HK-2 (cell line): ENCODE measurements at regions not wholly inside any gene's neighbourhood (a gene's known extent, or its start where the extent isn't known, plus 50 kb on each side); places are given as distances from the start of the nearest gene placed in this dataset.

ENCODE experiments used
- DNase-seq: peaks from one replicate; pipeline ENCODE4 v3.0.0-alpha.2; 2018; ENCODE audit not compliant: unreplicated experiment

- no peak for DNase-seq
Measured at GRCh38 chr2:22817197-22817596, 567.8 kb upstream of the KLHL29 start.

DNA sequence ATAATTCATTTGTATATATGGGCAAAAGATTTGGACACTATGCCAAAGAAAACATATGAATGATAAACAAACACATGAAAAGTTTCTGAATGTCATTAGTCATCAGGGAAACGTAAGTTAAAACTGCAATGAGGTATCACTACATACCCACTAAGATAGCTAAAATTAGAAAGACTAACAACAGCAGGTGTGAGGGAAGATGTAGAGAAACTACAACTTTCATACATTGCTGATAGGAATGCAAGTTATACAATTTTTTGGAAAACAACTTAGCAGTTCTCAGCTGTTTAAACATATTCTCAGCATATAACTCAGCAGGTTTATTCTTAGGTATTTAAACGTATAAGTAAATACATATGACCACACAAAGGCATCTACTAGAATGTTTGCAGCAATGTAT lies 563.5 kb upstream of the KLHL29 start:
- no peak for DNase-seq

GRCh38 chr2:22822835-22823234 lies 562.1 kb upstream of the KLHL29 start:
- no peak for DNase-seq

DNA sequence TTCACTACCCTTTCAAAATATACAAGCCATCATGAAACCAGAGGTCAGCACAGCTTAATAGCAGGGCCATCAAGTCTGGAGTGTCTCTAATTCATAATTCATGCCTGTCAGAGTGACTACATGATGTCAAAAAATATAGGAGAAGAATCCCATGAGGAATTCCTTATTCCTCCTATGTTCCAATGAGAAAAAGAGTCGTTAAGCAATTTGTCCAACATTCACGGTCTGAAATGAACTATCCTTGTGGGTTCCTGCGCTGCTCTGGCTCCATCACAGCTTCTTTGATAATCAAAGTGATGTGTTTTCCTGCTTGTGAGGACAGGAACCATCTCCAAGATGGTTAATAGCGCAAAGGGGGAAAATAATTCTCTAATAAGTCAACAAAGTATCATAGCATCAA lies 560.4 kb upstream of the KLHL29 start:
- no peak for DNase-seq

DNA sequence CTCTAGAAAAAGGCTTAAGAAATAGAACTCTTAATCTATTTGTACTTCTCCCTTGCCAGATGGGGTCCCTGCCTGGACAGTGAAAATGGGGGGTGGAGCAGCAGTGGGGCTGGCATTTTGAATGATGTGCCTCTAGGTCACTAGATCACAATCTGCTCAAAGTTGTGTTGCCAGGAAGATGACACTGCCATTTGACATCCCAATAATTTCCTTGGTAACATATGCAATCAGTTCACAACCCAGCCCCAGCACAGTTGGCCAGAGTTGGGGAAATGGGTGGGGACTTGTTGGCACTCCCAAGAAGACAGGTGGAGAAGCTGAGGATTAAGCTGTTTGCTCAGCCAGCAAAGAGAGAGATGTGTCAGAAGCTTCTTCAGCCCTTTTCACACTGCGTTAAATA lies 558.3 kb upstream of the KLHL29 start:
- DNase-seq = no peak

DNA sequence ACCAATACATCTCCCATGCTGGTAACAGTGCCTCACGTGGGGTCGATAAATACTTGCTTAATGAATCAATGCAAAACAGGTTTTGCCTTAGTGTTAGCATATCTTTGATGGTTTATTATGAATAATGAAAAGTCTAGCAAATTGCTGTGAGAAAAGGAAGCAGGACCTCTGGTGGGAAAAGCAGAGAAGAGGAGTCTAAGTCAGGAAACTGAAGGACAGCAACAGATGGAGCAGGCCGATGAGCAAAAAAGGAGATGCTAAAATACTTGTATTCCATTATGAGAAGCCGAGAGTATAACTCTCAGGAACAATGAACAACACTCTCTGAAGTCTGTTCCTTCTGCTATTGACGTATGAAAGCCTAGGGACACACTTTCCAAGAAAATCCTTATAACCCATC lies 555.2 kb upstream of the KLHL29 start:
- DNase-seq = no peak

DNA sequence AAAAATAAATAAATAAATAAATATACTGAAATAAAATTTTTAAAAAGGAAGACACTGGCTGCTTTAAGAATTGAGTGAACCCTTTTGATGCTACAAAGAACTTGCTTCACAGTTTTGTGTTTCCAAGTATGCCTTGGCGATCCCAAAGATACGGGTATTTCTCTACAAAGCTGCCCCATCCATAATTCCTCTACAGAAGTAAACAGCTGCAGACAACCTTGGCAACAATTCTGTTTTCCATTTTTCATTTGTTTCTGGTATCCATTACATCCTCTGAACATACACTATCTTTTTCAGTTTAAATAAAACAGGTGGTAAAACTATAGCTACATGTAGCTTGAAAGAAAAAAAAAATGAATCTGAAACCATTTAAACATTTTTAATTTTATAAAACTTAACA lies 552.8 kb upstream of the KLHL29 start:
- no peak for DNase-seq

- DNase-seq = no peak
Measured at GRCh38 chr2:22838461-22838860, 546.5 kb upstream of the KLHL29 start.

- DNase-seq = no peak
Measured at GRCh38 chr2:22842205-22842869, 542.6 kb upstream of the KLHL29 start.

DNA sequence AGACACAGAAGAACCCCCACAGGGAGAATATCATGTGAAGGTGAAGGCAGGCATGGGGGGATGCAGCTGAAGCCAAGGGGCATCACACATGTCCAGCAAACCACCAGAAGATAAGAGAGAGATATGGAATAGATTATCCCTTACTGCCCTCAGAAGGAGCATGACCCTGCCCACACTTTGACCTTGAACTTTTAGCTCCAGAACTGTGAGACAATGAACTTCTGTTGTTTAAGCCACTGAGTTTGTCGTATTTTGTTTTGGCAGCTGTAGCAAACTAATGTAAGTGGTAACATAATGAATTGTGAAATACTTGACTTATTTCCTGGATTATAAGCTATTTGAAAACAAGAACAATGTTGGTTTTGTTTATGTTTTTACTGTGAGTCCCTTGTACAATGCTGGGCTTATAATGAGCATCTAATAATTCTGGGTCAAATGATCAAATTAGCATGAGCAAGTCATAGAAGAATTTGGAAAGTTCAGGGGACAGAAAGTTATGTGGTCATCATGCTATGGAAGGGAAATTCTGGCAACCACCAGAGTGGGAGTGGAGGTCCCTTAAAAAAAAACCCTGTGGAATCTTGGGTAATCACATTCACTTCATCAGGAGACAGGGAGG lies 541.0 kb upstream of the KLHL29 start:
- DNase-seq = no peak

GRCh38 chr2:22850310-22850709 lies 534.7 kb upstream of the KLHL29 start:
- no peak for DNase-seq

DNA sequence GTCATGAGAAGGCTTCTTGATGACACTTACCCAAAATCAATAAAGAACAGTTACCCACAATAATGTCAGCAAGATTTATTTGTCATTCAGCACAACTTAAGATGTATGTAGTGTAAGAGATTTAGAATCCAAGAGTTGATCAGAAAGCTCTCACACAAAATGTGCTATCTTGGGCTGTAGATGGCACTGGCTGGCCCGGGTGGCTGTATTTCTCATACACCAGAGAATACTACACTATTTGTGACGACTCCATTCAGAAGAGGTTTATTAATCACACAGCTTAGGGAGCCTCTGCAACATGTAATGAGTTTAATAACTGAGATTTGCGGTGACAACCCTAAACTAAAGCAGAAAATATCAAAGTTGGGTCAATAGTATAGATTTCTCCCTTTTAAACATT lies 530.4 kb upstream of the KLHL29 start:
- no peak for DNase-seq

DNA sequence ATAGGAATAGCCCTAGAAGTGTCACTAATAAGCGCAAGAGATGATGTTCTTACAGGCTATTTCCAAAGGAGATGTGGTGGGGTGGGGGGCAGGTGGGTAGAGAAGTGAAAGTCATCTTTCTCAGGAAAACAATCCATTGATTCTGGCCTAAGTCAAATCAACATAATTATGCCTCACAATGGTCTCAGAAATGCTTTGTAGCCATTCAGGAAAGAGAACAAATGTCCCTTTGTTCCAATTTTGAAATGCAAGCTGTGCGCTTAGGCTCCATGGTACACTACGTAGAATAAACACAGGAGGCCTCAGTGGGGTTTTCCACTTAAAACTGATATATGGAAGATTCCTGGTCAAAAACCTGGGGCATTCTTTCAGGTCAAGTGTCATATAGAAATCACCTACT lies 529.9 kb upstream of the KLHL29 start:
- DNase-seq = no peak

- no peak for DNase-seq
Measured at GRCh38 chr2:22855761-22856184, 529.2 kb upstream of the KLHL29 start.

DNA sequence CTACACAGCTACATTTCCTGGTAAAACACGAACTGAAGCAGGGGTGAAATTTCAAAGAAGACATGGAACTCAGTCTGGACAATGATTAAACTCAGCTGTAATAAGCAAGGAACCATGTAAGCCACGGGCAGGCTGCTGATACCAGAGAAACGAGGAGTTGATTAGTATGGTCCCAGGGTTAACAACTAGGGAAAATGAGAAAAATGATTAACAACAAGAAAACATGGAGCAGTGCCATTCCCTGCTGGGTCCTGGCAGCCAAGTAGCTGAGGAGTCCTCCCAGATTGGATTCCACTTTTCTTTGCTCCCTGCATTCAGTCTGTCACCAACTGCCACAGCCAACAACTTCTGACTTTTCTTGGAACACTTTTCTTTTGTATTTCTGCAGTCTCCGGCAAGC lies 517.0 kb upstream of the KLHL29 start:
- no peak for DNase-seq

DNA sequence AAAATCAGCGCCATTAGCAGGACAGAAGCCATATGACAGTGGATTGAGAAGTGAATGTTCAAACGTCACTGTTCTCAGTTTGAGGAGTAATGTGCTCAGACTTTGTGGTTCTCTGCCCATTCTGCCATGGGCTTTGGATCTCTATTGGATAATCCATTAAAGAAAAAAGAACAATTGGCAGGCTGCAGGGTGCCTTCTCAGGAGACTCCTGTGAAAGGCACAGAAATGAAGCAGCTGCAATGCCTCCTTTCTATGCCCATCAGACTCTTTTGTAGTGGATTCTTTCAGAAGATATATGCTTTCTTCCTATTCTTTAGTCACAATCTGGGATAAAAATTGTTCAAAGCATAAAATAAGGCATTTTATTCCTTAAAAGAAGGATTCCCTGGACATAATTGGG lies 506.9 kb upstream of the KLHL29 start:
- DNase-seq = no peak

DNA sequence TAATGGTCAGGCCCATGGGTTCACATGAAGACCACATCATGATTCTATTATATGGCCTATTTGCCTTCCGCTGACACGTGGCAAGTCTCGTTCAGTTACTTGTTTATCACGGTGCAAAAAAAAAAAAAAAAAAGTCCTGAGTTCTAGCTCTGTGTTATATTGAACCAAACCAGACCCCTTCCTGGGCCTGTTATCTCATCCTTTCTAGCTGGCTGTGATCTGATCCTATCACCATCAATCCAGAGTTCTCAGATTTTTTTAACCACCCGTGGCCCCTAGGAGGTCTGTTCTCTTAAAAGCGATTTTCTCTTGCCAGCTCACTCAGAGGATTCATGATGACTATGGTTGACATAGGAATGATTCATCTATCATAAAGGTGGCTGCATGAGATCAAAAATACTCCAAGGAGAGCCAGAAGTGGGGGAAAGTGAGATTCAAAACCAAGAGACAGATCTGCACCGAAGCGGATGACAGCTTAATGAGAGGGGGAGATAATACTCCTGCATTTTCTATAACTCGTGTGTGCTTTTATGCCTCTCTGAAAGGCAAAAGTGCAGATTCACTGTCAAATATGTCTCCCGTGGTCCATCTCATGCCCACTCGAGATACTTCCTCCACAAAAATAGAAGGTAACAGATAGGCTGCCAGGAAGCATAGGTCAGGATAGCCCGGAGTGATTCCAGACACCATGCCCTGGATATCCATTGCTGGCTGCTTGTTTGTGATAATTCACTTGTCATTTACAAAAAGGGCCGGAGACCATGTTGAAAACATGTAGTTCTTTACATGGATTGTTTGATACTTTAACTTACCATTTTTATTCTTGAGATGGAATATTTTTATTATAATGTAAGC lies 505.7 kb upstream of the KLHL29 start:
- no peak for DNase-seq

- DNase-seq = no peak
Measured at GRCh38 chr2:22880161-22880560, 504.8 kb upstream of the KLHL29 start.

GRCh38 chr2:22882011-22882410 lies 503.0 kb upstream of the KLHL29 start:
- DNase-seq = no peak

DNA sequence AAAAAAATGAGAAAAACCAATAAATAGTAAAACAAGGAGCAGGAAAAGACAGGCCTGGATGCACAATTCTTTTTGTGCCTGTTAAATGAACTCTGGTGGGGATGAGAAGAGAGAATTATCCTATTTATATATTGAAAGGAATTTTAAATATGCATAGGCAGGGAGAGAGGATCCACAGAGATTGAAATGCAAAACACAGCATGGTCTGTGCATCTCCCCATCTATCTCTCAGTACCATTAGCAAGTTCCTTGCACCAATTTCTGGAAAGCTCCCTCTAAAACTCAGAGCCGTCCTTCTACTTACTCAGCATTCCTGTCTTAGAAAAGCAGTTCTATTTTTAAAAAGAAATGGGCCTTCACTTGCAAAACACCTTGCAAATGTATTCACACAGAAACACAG lies 502.3 kb upstream of the KLHL29 start:
- no peak for DNase-seq

DNA sequence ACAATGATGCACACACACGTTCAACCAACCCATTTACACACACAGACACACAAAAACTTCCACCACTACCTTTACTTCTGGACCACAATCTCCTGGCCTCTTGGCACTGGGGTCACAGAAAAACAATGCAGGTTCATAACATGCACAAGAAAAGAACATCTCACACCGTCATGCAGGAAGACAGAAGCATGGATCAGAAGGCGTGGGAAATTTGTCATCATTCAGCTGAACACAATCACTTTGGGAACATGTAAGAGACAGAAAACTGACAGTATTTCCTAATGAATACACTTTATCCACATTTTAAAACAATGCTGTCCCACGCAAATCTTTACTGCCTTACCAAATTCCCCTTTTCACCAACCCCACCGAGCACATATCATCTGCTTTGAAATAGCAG lies 501.9 kb upstream of the KLHL29 start:
- no peak for DNase-seq

- DNase-seq = no peak
Measured at GRCh38 chr2:22885245-22885644, 499.7 kb upstream of the KLHL29 start.

GRCh38 chr2:22887426-22887825 lies 497.6 kb upstream of the KLHL29 start:
- no peak for DNase-seq
